ACHN (cell line): ENCODE measurements at regions not wholly inside any gene's neighbourhood (a gene's known extent, or its start where the extent isn't known, plus 50 kb on each side); places are given as distances from the start of the nearest gene placed in this dataset.
"Not testable (repeated sequence)": the region's sequence is repeated elsewhere in the genome, so short reads cannot be mapped to it uniquely, and the experiment has no call there.

Experiments
- DNase-seq: peaks from one replicate; pipeline ENCODE4 v3.0.0-alpha.2; 2015
- in situ Hi-C: cut with HindIII; loops from 2 replicates; pipeline ENCODE4 v1.10.0; 2017; ENCODE audit warnings: low sequenced_read_pairs, low pct_ligation_motif_present, low pct_unique_long_range_greater_than_20kb

GRCh38 chr2:186979439-186980116 lies 130.6 kb upstream of the ZSWIM2 start:
- in situ Hi-C loops = no loop called here
- no peak for DNase-seq

GRCh38 chr2:186977433-186978045 lies 128.6 kb upstream of the ZSWIM2 start:
- no peak for DNase-seq
- in situ Hi-C loops = no loop called here

- no peak for DNase-seq
- in situ Hi-C loops = no loop called here
Measured at GRCh38 chr2:186976329-186976728, 127.4 kb upstream of the ZSWIM2 start.

- in situ Hi-C loops = no loop called here
- no peak for DNase-seq
Measured at GRCh38 chr2:186972281-186972970, 123.5 kb upstream of the ZSWIM2 start.

- in situ Hi-C loops = no loop called here
- DNase-seq = no peak
Measured at GRCh38 chr2:186968277-186968676, 119.3 kb upstream of the ZSWIM2 start.

- in situ Hi-C loops = no loop called here
- no peak for DNase-seq
Measured at GRCh38 chr2:186966015-186966414, 117.0 kb upstream of the ZSWIM2 start.

- in situ Hi-C loops = no loop called here
- DNase-seq = no peak
Measured at GRCh38 chr2:186962085-186962747, 113.2 kb upstream of the ZSWIM2 start.

GRCh38 chr2:186960241-186960640 lies 111.3 kb upstream of the ZSWIM2 start:
- in situ Hi-C loops = not testable (repeated sequence)

GRCh38 chr2:186959486-186959885 lies 110.5 kb upstream of the ZSWIM2 start:
- DNase-seq = no peak
- in situ Hi-C loops = no loop called here

More at GRCh38 chr2:186960241-186960640, 111.3 kb upstream of the ZSWIM2 start:
- not testable (repeated sequence) for DNase-seq

GRCh38 chr2:186950694-186951093 lies 101.7 kb upstream of the ZSWIM2 start:
- DNase-seq = no peak
- in situ Hi-C loops = no loop called here

GRCh38 chr2:186949726-186950256 lies 100.8 kb upstream of the ZSWIM2 start:
- in situ Hi-C loops = no loop called here
- no peak for DNase-seq

GRCh38 chr2:186947516-186947915 lies 98.5 kb upstream of the ZSWIM2 start:
- DNase-seq = no peak
- in situ Hi-C loops = no loop called here

- in situ Hi-C loops = no loop called here
- no peak for DNase-seq
Measured at GRCh38 chr2:186946896-186947467, 98.0 kb upstream of the ZSWIM2 start.

- in situ Hi-C loops = no loop called here
- no peak for DNase-seq
Measured at GRCh38 chr2:186941853-186942252, 92.9 kb upstream of the ZSWIM2 start.

GRCh38 chr2:186940463-186940862 lies 91.5 kb upstream of the ZSWIM2 start:
- no peak for DNase-seq
- in situ Hi-C loops = no loop called here

GRCh38 chr2:186934420-186934819 lies 85.5 kb upstream of the ZSWIM2 start:
- DNase-seq = no peak
- in situ Hi-C loops = no loop called here

- in situ Hi-C loops = no loop called here
- DNase-seq = no peak
Measured at GRCh38 chr2:186927867-186928191, 78.9 kb upstream of the ZSWIM2 start.

GRCh38 chr2:186927185-186927866 lies 78.4 kb upstream of the ZSWIM2 start:
- in situ Hi-C loops = no loop called here
- DNase-seq = no peak
